GM23338 (cell line): ENCODE measurements at regions not wholly inside any gene's neighbourhood (a gene's known extent, or its start where the extent isn't known, plus 50 kb on each side); places are given as distances from the start of the nearest gene placed in this dataset.

Experiments used
- ATAC-seq: fragments of 200-7000 bp; cut with Tn5 transposase; 3 replicates; pipeline ENCODE4 v1.9.1; 2020
- DNase-seq: peaks from one replicate; pipeline ENCODE4 v3.0.0-alpha.2; 2015; ENCODE audit warnings: low spot score
- H2AFZ ChIP-seq: fragments of 200-600 bp; sonication (generic); 2 replicates; pipeline ENCODE4 v1.8.0; 2016; ENCODE audit warnings: antibody characterized with exemption, mild to moderate bottlenecking, moderate library complexity
- H3F3A ChIP-seq: fragments of 200-600 bp; sonication (generic); replicated peaks from 2 replicates; pipeline ENCODE4 v1.8.0; 2017; ENCODE audit warnings: antibody characterized with exemption, mixed run types, low read depth
- H3K27ac ChIP-seq: fragments of 200-600 bp; sonication (generic); 2 replicates; pipeline ENCODE4 v1.6.1; 2016; ENCODE audit warnings: low read depth
- H3K27me3 ChIP-seq: fragments of 200-600 bp; sonication (generic); 2 replicates; pipeline ENCODE4 v1.8.0; 2016; ENCODE audit warnings: mild to moderate bottlenecking, mixed run types, moderate library complexity; ENCODE audit not compliant: insufficient read depth
- H3K36me3 ChIP-seq: fragments of 200-600 bp; sonication (generic); 2 replicates; pipeline ENCODE4 v1.8.0; 2016; ENCODE audit warnings: mild to moderate bottlenecking; ENCODE audit not compliant: insufficient read depth
- H3K4me1 ChIP-seq: fragments of 200-600 bp; sonication (generic); 2 replicates; pipeline ENCODE4 v1.8.0; 2016; ENCODE audit warnings: mild to moderate bottlenecking, moderate library complexity; ENCODE audit not compliant: insufficient read depth
- H3K4me2 ChIP-seq: fragments of 200-600 bp; sonication (generic); 2 replicates; pipeline ENCODE4 v1.7.1; 2017; ENCODE audit warnings: mixed run types
- H3K4me3 ChIP-seq: fragments of 200-600 bp; sonication (generic); 2 replicates; pipeline ENCODE4 v1.6.1; 2016; ENCODE audit warnings: mixed run types
- H3K79me2 ChIP-seq: fragments of 200-600 bp; sonication (generic); replicated peaks from 2 replicates; pipeline ENCODE4 v1.8.0; 2017; ENCODE audit warnings: mild to moderate bottlenecking; ENCODE audit not compliant: insufficient read depth
- H3K9me2 ChIP-seq: fragments of 200-600 bp; sonication (generic); 2 replicates; pipeline ENCODE4 v1.8.0; 2017; ENCODE audit not compliant: insufficient read depth
- H4K20me1 ChIP-seq: fragments of 200-600 bp; sonication (generic); replicated peaks from 2 replicates; pipeline ENCODE4 v1.8.0; 2017; ENCODE audit warnings: mild to moderate bottlenecking; ENCODE audit not compliant: insufficient read depth
- H3K27ac Mint-ChIP-seq: 2 replicates; pipeline ENCODE4 v1.8.0; 2020; ENCODE audit warnings: inconsistent platforms, mild to moderate bottlenecking, moderate library complexity, mixed read lengths
- H3K27me3 Mint-ChIP-seq: 3 replicates; pipeline ENCODE4 v1.8.0; 2022; ENCODE audit warnings: low read depth, mild to moderate bottlenecking, moderate library complexity, mixed read lengths, inconsistent platforms; ENCODE audit not compliant: insufficient read depth, poor library complexity
- H3K36me3 Mint-ChIP-seq: 3 replicates; pipeline ENCODE4 v1.8.0; 2021; ENCODE audit warnings: low read depth, mild to moderate bottlenecking, inconsistent platforms, moderate library complexity, mixed read lengths
- H3K4me1 Mint-ChIP-seq: 3 replicates; pipeline ENCODE4 v1.8.0; 2020; ENCODE audit warnings: mild to moderate bottlenecking, inconsistent platforms, mixed read lengths
- H3K4me3 Mint-ChIP-seq: 3 replicates; pipeline ENCODE4 v1.8.0; 2021; ENCODE audit warnings: moderate library complexity, mild to moderate bottlenecking, inconsistent platforms, mixed read lengths
- H3K9me3 Mint-ChIP-seq: 3 replicates; pipeline ENCODE4 v1.8.0; 2020; ENCODE audit warnings: moderate library complexity, mild to moderate bottlenecking, inconsistent platforms, mixed read lengths
- EZH2phosphoT487 ChIP-seq: fragments of 200-600 bp; sonication (generic); IDR thresholded peaks from one replicate; pipeline ENCODE4 v1.8.1; 2018; ENCODE audit warnings: antibody characterized with exemption; ENCODE audit not compliant: unreplicated experiment
- JUNB ChIP-seq: IDR thresholded peaks from one replicate; pipeline ENCODE4 v1.6.1; 2016; ENCODE audit warnings: antibody characterized with exemption; ENCODE audit not compliant: unreplicated experiment
- NANOG ChIP-seq: IDR thresholded peaks from 2 replicates; pipeline ENCODE4 v1.6.1; 2016; ENCODE audit warnings: antibody characterized with exemption, borderline replicate concordance
- POLR2AphosphoS5 ChIP-seq: IDR thresholded peaks from 2 replicates; pipeline ENCODE4 v1.6.1; 2016; ENCODE audit warnings: antibody characterized with exemption, low read depth
- ZNF331 ChIP-seq: fragments of 250-450 bp; sonication (Bioruptor Pico); IDR thresholded peaks from 2 replicates; pipeline ENCODE4 v1.5.0; 2020; ENCODE audit warnings: low read depth, mild to moderate bottlenecking, moderate library complexity
- TF ChIP-seq, protein P1 (sequence below), 2 experiments: fragments of 200-600 bp in 1 of 2; sonication (generic) in 1 of 2; conservative IDR thresholded peaks; 2 replicates each; pipeline versions ENCODE4 v1.5.1 to v1.6.1; 2016 to 2017; ENCODE audit warnings: antibody characterized with exemption in 2 of 2, low read depth in 2 of 2, mild to moderate bottlenecking in 2 of 2, moderate library complexity in 1 of 2
- TF ChIP-seq, protein P2 (sequence below): IDR thresholded peaks from one replicate; pipeline ENCODE4 v1.6.1; 2018; ENCODE audit warnings: antibody characterized with exemption; ENCODE audit not compliant: unreplicated experiment

DNA sequence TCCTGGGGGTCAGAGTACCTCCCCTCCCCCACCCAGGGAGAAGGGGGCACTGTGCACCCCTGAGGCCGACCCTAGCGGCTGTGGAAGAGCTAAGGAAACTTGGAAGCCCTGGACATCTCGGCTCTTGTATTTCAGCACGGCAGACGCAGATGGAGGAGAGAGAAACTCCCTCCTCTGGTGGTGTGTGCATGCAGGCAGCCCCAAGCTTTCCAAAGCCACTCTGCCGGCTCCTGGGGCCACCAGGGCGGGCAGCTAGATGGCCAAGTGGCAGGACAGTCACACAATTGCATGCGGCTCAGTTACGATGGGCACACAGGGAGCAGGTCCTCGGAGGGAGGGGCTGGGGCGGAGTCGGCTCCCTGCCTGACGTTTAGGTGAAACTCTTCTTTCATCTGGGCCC lies 195.5 kb downstream of the RBFOX3 start:
- DNase-seq: no peak
- Mint-ChIP-seq H3K36me3 (no peaks in the 10 kb centered on the region), H3K4me1 (peaks cover 3% of the 10 kb centered on the region), H3K9me3 (no peaks in the 10 kb centered on the region), H3K27me3 (peaks cover 9% of the 10 kb centered on the region), H3K4me3 (no peak overlapping the region), H3K27ac (no peak overlapping the region)
- peak; percentile 12; the same call in 2 of the 3 replicates for ATAC-seq
- Histone ChIP-seq H4K20me1 (no peaks in the 10 kb centered on the region), H3F3A (peaks cover 9% of the 10 kb centered on the region; the same call in 1 of the 2 replicates), H3K4me2 (no peak overlapping the region), H3K27ac (no peak overlapping the region), H3K79me2 (no peaks in the 10 kb centered on the region), H3K27me3 (no peaks in the 10 kb centered on the region), H3K4me3 (no peak overlapping the region), H2AFZ (no peak overlapping the region), H3K9me2 (no peaks in the 10 kb centered on the region), H3K4me1 (no peaks in the 10 kb centered on the region), H3K36me3 (no peaks in the 10 kb centered on the region)
- TF ChIP-seq, protein P1, sequence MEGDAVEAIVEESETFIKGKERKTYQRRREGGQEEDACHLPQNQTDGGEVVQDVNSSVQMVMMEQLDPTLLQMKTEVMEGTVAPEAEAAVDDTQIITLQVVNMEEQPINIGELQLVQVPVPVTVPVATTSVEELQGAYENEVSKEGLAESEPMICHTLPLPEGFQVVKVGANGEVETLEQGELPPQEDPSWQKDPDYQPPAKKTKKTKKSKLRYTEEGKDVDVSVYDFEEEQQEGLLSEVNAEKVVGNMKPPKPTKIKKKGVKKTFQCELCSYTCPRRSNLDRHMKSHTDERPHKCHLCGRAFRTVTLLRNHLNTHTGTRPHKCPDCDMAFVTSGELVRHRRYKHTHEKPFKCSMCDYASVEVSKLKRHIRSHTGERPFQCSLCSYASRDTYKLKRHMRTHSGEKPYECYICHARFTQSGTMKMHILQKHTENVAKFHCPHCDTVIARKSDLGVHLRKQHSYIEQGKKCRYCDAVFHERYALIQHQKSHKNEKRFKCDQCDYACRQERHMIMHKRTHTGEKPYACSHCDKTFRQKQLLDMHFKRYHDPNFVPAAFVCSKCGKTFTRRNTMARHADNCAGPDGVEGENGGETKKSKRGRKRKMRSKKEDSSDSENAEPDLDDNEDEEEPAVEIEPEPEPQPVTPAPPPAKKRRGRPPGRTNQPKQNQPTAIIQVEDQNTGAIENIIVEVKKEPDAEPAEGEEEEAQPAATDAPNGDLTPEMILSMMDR (conservative IDR thresholded peaks at IDR 0.05; ENCODE audit: low read depth in 2 of 2): no peak
- TF ChIP-seq ZNF331 (CRISPR knock-in tag) (no peak), NANOG (no peak)

DNA sequence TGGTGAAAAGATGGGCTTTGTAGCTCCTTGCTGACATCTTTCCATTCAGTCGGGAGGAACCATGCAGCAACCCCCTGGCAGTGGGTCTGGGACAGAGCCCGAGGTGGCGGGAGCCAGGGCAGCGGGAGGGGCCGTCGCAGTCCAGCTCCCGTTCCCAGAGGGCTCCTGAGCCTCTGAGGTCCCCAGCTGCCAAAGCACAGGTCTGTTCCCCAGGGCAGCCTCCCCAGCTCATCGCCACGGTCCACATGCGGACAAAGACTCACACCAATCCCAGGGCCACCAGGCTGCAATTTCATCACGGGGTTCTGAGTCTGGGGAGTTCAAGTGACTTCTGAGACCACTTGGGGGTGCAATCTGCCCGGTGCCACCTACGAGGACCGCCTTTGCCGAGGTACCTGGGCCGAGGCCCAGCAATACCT lies 196.0 kb downstream of the RBFOX3 start:
- peak; percentile 25 for ATAC-seq
- Histone ChIP-seq H4K20me1 (no peaks in the 10 kb centered on the region), H3K36me3 (no peaks in the 10 kb centered on the region), H3K9me2 (no peaks in the 10 kb centered on the region), H2AFZ (no peak overlapping the region), H3K4me1 (no peaks in the 10 kb centered on the region), H3K4me2 (no peak overlapping the region), H3K4me3 (no peak overlapping the region), H3F3A (peaks cover 9% of the 10 kb centered on the region; the same call in 1 of the 2 replicates), H3K27me3 (no peaks in the 10 kb centered on the region), H3K27ac (no peak overlapping the region), H3K79me2 (no peaks in the 10 kb centered on the region)
- H3K4me1 Mint-ChIP-seq: peaks cover 3% of the 10 kb centered on the region
- H3K36me3 Mint-ChIP-seq: no peaks in the 10 kb centered on the region
- TF ChIP-seq, protein P1 (conservative IDR thresholded peaks at IDR 0.05; ENCODE audit: low read depth in 2 of 2): peak; percentile 6 to 43; a peak in 2 of 4 replicates
- TF ChIP-seq EZH2phosphoT487: no peak
- H3K27me3 Mint-ChIP-seq: peaks cover 9% of the 10 kb centered on the region
- no peaks in the 10 kb centered on the region for H3K9me3 Mint-ChIP-seq
- DNase-seq: no peak
- H3K27ac Mint-ChIP-seq: no peak overlapping the region
- no peak overlapping the region for H3K4me3 Mint-ChIP-seq

DNA sequence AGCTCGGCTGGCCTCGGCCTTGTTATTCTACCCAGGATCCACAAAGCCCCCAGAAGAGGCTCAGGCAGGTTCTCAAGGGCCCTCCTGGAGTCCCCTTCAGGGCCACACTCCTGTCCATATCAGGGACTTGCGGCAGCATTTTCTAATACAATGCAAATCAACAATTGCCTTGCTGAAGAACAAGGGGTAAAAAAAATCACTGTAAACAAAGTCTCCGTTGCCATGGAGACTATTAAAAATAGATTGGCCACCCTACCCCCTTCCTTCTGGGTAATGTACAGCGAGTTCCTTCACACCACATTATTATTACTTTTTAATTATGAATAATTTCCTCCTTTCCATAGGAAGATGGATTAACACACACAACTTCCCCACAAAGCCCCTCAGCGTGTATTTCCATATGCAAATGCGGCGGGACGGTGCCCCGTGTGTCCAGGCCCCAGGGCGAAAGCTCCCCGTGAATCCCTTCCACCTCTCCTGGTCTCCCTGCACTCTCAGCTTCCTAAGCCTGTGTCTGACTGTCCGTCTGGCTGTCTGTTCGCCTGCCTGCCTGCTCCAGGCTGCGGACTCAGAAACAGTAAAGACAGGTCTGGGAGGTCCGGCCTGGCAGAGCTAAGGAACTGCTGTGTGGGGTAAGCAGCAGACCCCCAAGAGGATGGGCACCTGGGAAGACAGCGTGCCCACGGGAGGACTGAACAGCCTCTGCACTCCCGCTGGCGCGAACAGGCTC lies 196.6 kb downstream of the RBFOX3 start:
- Mint-ChIP-seq H3K4me3 (no peak overlapping the region), H3K4me1 (peaks cover 3% of the 10 kb centered on the region), H3K36me3 (no peaks in the 10 kb centered on the region), H3K9me3 (no peaks in the 10 kb centered on the region), H3K27me3 (peaks cover 9% of the 10 kb centered on the region), H3K27ac (no peak overlapping the region)
- no peaks in the 10 kb centered on the region for H3K36me3 ChIP-seq
- DNase-seq (no peak), ATAC-seq (peak; percentile 23)
- H3K4me1 ChIP-seq: no peaks in the 10 kb centered on the region
- H3K27ac ChIP-seq: no peak overlapping the region
- no peak overlapping the region for H3K4me3 ChIP-seq
- H4K20me1 ChIP-seq: no peaks in the 10 kb centered on the region
- H3K79me2 ChIP-seq: no peaks in the 10 kb centered on the region
- peaks cover 9% of the 10 kb centered on the region; the same call in 1 of the 2 replicates for H3F3A ChIP-seq
- no peak overlapping the region for H3K4me2 ChIP-seq
- no peaks in the 10 kb centered on the region for H3K9me2 ChIP-seq
- H2AFZ ChIP-seq: no peak overlapping the region
- H3K27me3 ChIP-seq: no peaks in the 10 kb centered on the region
- no peak for TF ChIP-seq JUNB
- no peak for TF ChIP-seq ZNF331 (CRISPR knock-in tag)
- TF ChIP-seq, protein P1 (conservative IDR thresholded peaks at IDR 0.05; ENCODE audit: low read depth in 2 of 2): no peak
- TF ChIP-seq, protein P2, sequence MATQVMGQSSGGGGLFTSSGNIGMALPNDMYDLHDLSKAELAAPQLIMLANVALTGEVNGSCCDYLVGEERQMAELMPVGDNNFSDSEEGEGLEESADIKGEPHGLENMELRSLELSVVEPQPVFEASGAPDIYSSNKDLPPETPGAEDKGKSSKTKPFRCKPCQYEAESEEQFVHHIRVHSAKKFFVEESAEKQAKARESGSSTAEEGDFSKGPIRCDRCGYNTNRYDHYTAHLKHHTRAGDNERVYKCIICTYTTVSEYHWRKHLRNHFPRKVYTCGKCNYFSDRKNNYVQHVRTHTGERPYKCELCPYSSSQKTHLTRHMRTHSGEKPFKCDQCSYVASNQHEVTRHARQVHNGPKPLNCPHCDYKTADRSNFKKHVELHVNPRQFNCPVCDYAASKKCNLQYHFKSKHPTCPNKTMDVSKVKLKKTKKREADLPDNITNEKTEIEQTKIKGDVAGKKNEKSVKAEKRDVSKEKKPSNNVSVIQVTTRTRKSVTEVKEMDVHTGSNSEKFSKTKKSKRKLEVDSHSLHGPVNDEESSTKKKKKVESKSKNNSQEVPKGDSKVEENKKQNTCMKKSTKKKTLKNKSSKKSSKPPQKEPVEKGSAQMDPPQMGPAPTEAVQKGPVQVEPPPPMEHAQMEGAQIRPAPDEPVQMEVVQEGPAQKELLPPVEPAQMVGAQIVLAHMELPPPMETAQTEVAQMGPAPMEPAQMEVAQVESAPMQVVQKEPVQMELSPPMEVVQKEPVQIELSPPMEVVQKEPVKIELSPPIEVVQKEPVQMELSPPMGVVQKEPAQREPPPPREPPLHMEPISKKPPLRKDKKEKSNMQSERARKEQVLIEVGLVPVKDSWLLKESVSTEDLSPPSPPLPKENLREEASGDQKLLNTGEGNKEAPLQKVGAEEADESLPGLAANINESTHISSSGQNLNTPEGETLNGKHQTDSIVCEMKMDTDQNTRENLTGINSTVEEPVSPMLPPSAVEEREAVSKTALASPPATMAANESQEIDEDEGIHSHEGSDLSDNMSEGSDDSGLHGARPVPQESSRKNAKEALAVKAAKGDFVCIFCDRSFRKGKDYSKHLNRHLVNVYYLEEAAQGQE: no peak
- no peak for TF ChIP-seq POLR2AphosphoS5
